Esophagus squamous epithelium (tissue), 4 donors: ENCODE measurements at regions not wholly inside any gene's neighbourhood (a gene's known extent, or its start where the extent isn't known, plus 50 kb on each side); places are given as distances from the start of the nearest gene placed in this dataset.

Source experiments
- CTCF ChIP-seq, 6 experiments: fragments of 450-650 bp in 4 of 6; fragments of 200-600 bp in 2 of 6; sonication (generic) in 2 of 6; IDR thresholded peaks; one replicate each; pipeline ENCODE4 v1.5.1; 2016 to 2019; ENCODE audit warnings: antibody characterized with exemption in 6 of 6, mild to moderate bottlenecking in 4 of 6, moderate library complexity in 4 of 6
- POLR2A ChIP-seq, 4 donors: fragments of 450-650 bp; IDR thresholded peaks; one replicate each; pipeline ENCODE4 v1.6.1; 2017; ENCODE audit warnings: antibody characterized with exemption in 4 of 4, mild to moderate bottlenecking in 4 of 4, moderate library complexity in 3 of 4

GRCh38 chr20:4465855-4466545 lies 216.9 kb upstream of the ADRA1D start:
- TF ChIP-seq POLR2A (IDR thresholded peaks at IDR 0.05) (no peak), CTCF (IDR thresholded peaks at IDR 0.05) (no peak)
